T-cell (primary cell): ENCODE measurements at regions not wholly inside any gene's neighbourhood (a gene's known extent, or its start where the extent isn't known, plus 50 kb on each side); places are given as distances from the start of the nearest gene placed in this dataset.

Source experiments
- ATAC-seq, 4 experiments: fragments of 200-7000 bp in 3 of 4; fragments of 150-1000 bp in 1 of 4; cut with Tn5 transposase; replicated peaks in 1 of 4; 1 replicate in 3 of 4; 2 replicates in 1 of 4; pipeline ENCODE4 v1.10.0; 2021; ENCODE audit warnings: moderate library complexity in 3 of 4, mild to moderate bottlenecking in 2 of 4, moderate number of reproducible peaks in 1 of 4
- CTCF ChIA-PET, 2 donors: fragments of 300-600 bp; sonication (Branson Sonifier 250); formaldehyde crosslinking; loops; one replicate each; lab custom pipeline; 2022; ENCODE audit warnings: antibody characterized with exemption in 2 of 2; lab: Charles Lee
- POLR2A ChIA-PET, 2 donors: fragments of 300-600 bp; sonication (Branson Sonifier 250); formaldehyde crosslinking; loops; one replicate each; lab custom pipeline; 2022; ENCODE audit warnings: antibody characterized with exemption in 2 of 2; lab: Charles Lee
- DNase-seq, 35 experiments: peaks; one replicate each; pipeline versions ENCODE4 v3.0.0 to v3.0.0-alpha.2; 2013 to 2023
- H3K27ac ChIP-seq: one replicate; pipeline ENCODE4 v1.5.1; 2013; ENCODE audit warnings: low read length
- H3K27me3 ChIP-seq, 2 experiments: replicated peaks in 1 of 2; 1 replicate in 1 of 2; 2 replicates in 1 of 2; pipeline versions ENCODE4 v1.6.1 to v1.7.0; 2013; ENCODE audit warnings: low read length in 1 of 2, mixed read lengths in 1 of 2; ENCODE audit not compliant: control insufficient read depth in 2 of 2, insufficient read depth in 2 of 2; ENCODE audit errors: extremely low read depth in 1 of 2
- H3K36me3 ChIP-seq, 2 donors: 1 replicate in 1 of 2; 2 replicates in 1 of 2; pipeline versions ENCODE4 v1.6.1 to v1.7.0; 2013; ENCODE audit warnings: low read length in 1 of 2; ENCODE audit not compliant: control insufficient read depth in 2 of 2, insufficient read depth in 1 of 2; ENCODE audit errors: extremely low read depth in 1 of 2
- H3K4me1 ChIP-seq, 2 experiments: 1 replicate in 1 of 2; 2 replicates in 1 of 2; pipeline versions ENCODE4 v1.6.1 to v1.7.0; 2013; ENCODE audit warnings: low read length in 2 of 2, mixed read lengths in 1 of 2; ENCODE audit not compliant: insufficient read depth in 2 of 2, control insufficient read depth in 1 of 2; ENCODE audit errors: extremely low read depth in 1 of 2
- H3K4me3 ChIP-seq, 2 donors: 1 replicate in 1 of 2; 2 replicates in 1 of 2; pipeline versions ENCODE4 v1.5.1 to v1.7.0; 2013; ENCODE audit warnings: mild to moderate bottlenecking in 2 of 2, low read length in 1 of 2, moderate library complexity in 1 of 2; ENCODE audit not compliant: control insufficient read depth in 1 of 2; ENCODE audit errors: extremely low read depth in 1 of 2
- H3K9me3 ChIP-seq: 2 replicates; pipeline ENCODE4 v1.7.0; 2013
- H3K27ac Mint-ChIP-seq, 2 donors: one replicate each; pipeline ENCODE4 v1.8.0; 2020 to 2021; ENCODE audit warnings: mild to moderate bottlenecking in 2 of 2, mixed read lengths in 2 of 2
- H3K27me3 Mint-ChIP-seq, 2 donors: one replicate each; pipeline ENCODE4 v1.8.0; 2021 to 2022; ENCODE audit warnings: mixed read lengths in 2 of 2
- H3K36me3 Mint-ChIP-seq: one replicate; pipeline ENCODE4 v1.8.0; 2021; ENCODE audit warnings: mixed read lengths
- H3K4me1 Mint-ChIP-seq, 3 donors: one replicate each; pipeline ENCODE4 v1.8.0; 2020 to 2022; ENCODE audit warnings: mixed read lengths in 3 of 3, mild to moderate bottlenecking in 1 of 3
- H3K4me3 Mint-ChIP-seq, 3 donors: one replicate each; pipeline ENCODE4 v1.8.0; 2020 to 2022; ENCODE audit warnings: mild to moderate bottlenecking in 3 of 3, mixed read lengths in 3 of 3, moderate library complexity in 3 of 3
- H3K9me3 Mint-ChIP-seq, 3 donors: one replicate each; pipeline ENCODE4 v1.8.0; 2020 to 2022; ENCODE audit warnings: mixed read lengths in 3 of 3
- WGBS: methylation state at CpG from one replicate; pipeline ENCODE4 v1.1.5; 2013; ENCODE audit warnings: missing lambda C conversion rate; ENCODE audit not compliant: insufficient coverage; 5-methylcytosine and 5-hydroxymethylcytosine counted together

- ChIA-PET CTCF (interaction anchor here in 1 of 2 donors (0.7 kb wide), 1 partner anchor 18 kb away, joined by 3 read pairs; no protein-coding TSS in a partner anchor), POLR2A (no interaction called here)
- H3K36me3 Mint-ChIP-seq, result no peaks in the 10 kb centered on the region
- no peak overlapping the region for H3K27ac Mint-ChIP-seq
- H3K36me3 ChIP-seq, result no peaks in the 10 kb centered on the region
- H3K27ac ChIP-seq, result no peak overlapping the region
- no peak overlapping the region for H3K4me3 Mint-ChIP-seq
- no peaks in the 10 kb centered on the region for H3K27me3 Mint-ChIP-seq
- no peak overlapping the region for H3K4me3 ChIP-seq
- no peaks in the 10 kb centered on the region for H3K4me1 Mint-ChIP-seq
- H3K4me1 ChIP-seq, result no peaks in the 10 kb centered on the region
- no peaks in the 10 kb centered on the region for H3K9me3 Mint-ChIP-seq
- DNase-seq (no peak), ATAC-seq (no peak)
- H3K27me3 ChIP-seq, result peaks cover 0 to 7% of the 10 kb centered on the region in 2 experiments
- no CpG with 5 or more reads among the region's 8 CpGs for WGBS
- H3K9me3 ChIP-seq, result no peaks in the 10 kb centered on the region
Measured at GRCh38 chr5:135706474-135706873, 127.7 kb upstream of the CXCL14 start.

GRCh38 chr5:135705941-135706466, 127.2 kb upstream of the CXCL14 start:
- Mint-ChIP-seq H3K4me1 (no peaks in the 10 kb centered on the region), H3K27me3 (no peaks in the 10 kb centered on the region), H3K27ac (no peak overlapping the region), H3K4me3 (no peak overlapping the region), H3K9me3 (no peaks in the 10 kb centered on the region), H3K36me3 (no peaks in the 10 kb centered on the region)
- Histone ChIP-seq H3K4me3 (no peak overlapping the region), H3K36me3 (no peaks in the 10 kb centered on the region), H3K4me1 (no peaks in the 10 kb centered on the region), H3K27me3 (peaks cover 0 to 7% of the 10 kb centered on the region in 2 experiments), H3K9me3 (no peaks in the 10 kb centered on the region), H3K27ac (no peak overlapping the region)
- WGBS, result 61% methylated on average over 3 of the region's 5 CpGs
- ChIA-PET POLR2A (no interaction called here), CTCF (interaction anchor here in 1 of 2 donors (0.7 kb wide), 1 partner anchor 17 kb away, joined by 3 read pairs; no protein-coding TSS in a partner anchor)
- DNase-seq (no peak), ATAC-seq (no peak)

- POLR2A ChIA-PET, result no interaction called here
- Histone ChIP-seq H3K36me3 (no peaks in the 10 kb centered on the region), H3K9me3 (no peaks in the 10 kb centered on the region), H3K27ac (no peak overlapping the region), H3K4me1 (no peaks in the 10 kb centered on the region), H3K27me3 (peaks cover 0 to 7% of the 10 kb centered on the region in 2 experiments), H3K4me3 (no peak overlapping the region)
- H3K27ac Mint-ChIP-seq, result no peak overlapping the region
- no peak for ATAC-seq
- no peaks in the 10 kb centered on the region for H3K36me3 Mint-ChIP-seq
- H3K27me3 Mint-ChIP-seq, result no peaks in the 10 kb centered on the region
- CTCF ChIA-PET, result no interaction called here
- H3K4me1 Mint-ChIP-seq, result no peaks in the 10 kb centered on the region
- DNase-seq, result no peak
- WGBS, result 63% methylated on average over 2 of the region's 5 CpGs
- H3K4me3 Mint-ChIP-seq, result no peak overlapping the region
- H3K9me3 Mint-ChIP-seq, result no peaks in the 10 kb centered on the region
Measured at GRCh38 chr5:135705141-135705631, 126.4 kb upstream of the CXCL14 start.

GRCh38 chr5:135704616-135705015, 125.8 kb upstream of the CXCL14 start:
- Mint-ChIP-seq H3K4me1 (no peaks in the 10 kb centered on the region), H3K36me3 (no peaks in the 10 kb centered on the region), H3K4me3 (no peak overlapping the region), H3K27me3 (no peaks in the 10 kb centered on the region), H3K9me3 (no peaks in the 10 kb centered on the region), H3K27ac (no peak overlapping the region)
- Histone ChIP-seq H3K4me1 (no peaks in the 10 kb centered on the region), H3K4me3 (no peak overlapping the region), H3K27ac (no peak overlapping the region), H3K36me3 (no peaks in the 10 kb centered on the region), H3K9me3 (no peaks in the 10 kb centered on the region), H3K27me3 (peaks cover 0 to 7% of the 10 kb centered on the region in 2 experiments)
- POLR2A ChIA-PET, result no interaction called here
- ATAC-seq (no peak), DNase-seq (no peak)
- WGBS, result 69% methylated on average over 2 of the region's 2 CpGs
- CTCF ChIA-PET, result interaction anchor here in 1 of 2 donors (0.6 kb wide), 1 partner anchor 13 kb away, joined by 4 read pairs; no protein-coding TSS in a partner anchor

- Histone ChIP-seq H3K27me3 (peaks cover 0 to 3% of the 10 kb centered on the region in 2 experiments), H3K4me3 (no peak overlapping the region), H3K27ac (no peak overlapping the region), H3K4me1 (no peaks in the 10 kb centered on the region), H3K9me3 (no peaks in the 10 kb centered on the region), H3K36me3 (no peaks in the 10 kb centered on the region)
- no peaks in the 10 kb centered on the region for H3K4me1 Mint-ChIP-seq
- H3K9me3 Mint-ChIP-seq, result no peaks in the 10 kb centered on the region
- no peaks in the 10 kb centered on the region for H3K36me3 Mint-ChIP-seq
- no peak for ATAC-seq
- no peak overlapping the region for H3K27ac Mint-ChIP-seq
- no peak for DNase-seq
- POLR2A ChIA-PET, result no interaction called here
- CTCF ChIA-PET, result no interaction called here
- WGBS, result 70% methylated on average over 2 of the region's 4 CpGs
- no peak overlapping the region for H3K4me3 Mint-ChIP-seq
- no peaks in the 10 kb centered on the region for H3K27me3 Mint-ChIP-seq
Measured at GRCh38 chr5:135703016-135703550, 124.3 kb upstream of the CXCL14 start.

- Mint-ChIP-seq H3K27me3 (peaks cover 0 to 3% of the 10 kb centered on the region in 2 donors), H3K36me3 (no peaks in the 10 kb centered on the region), H3K4me3 (no peak overlapping the region), H3K4me1 (no peaks in the 10 kb centered on the region), H3K27ac (no peak overlapping the region), H3K9me3 (no peaks in the 10 kb centered on the region)
- no peaks in the 10 kb centered on the region for H3K4me1 ChIP-seq
- H3K4me3 ChIP-seq, result no peak overlapping the region
- no peak for ATAC-seq
- peaks cover 0 to 9% of the 10 kb centered on the region in 2 experiments for H3K27me3 ChIP-seq
- POLR2A ChIA-PET, result no interaction called here
- CTCF ChIA-PET, result no interaction called here
- no peaks in the 10 kb centered on the region for H3K9me3 ChIP-seq
- no peak overlapping the region for H3K27ac ChIP-seq
- H3K36me3 ChIP-seq, result no peaks in the 10 kb centered on the region
- DNase-seq, result no peak
- WGBS, result 85% methylated on average over 3 of the region's 6 CpGs
Measured at GRCh38 chr5:135702191-135702590, 123.4 kb upstream of the CXCL14 start.
